ENCODE measurements at regions not wholly inside any gene's neighbourhood (a gene's known extent, or its start where the extent isn't known, plus 50 kb on each side); places are given as distances from the start of the nearest gene placed in this dataset.

GRCh38 chr5:26415987-26416779 lies 622.2 kb downstream of the CDH9 start:
- TF ChIP-seq, protein P1, sequence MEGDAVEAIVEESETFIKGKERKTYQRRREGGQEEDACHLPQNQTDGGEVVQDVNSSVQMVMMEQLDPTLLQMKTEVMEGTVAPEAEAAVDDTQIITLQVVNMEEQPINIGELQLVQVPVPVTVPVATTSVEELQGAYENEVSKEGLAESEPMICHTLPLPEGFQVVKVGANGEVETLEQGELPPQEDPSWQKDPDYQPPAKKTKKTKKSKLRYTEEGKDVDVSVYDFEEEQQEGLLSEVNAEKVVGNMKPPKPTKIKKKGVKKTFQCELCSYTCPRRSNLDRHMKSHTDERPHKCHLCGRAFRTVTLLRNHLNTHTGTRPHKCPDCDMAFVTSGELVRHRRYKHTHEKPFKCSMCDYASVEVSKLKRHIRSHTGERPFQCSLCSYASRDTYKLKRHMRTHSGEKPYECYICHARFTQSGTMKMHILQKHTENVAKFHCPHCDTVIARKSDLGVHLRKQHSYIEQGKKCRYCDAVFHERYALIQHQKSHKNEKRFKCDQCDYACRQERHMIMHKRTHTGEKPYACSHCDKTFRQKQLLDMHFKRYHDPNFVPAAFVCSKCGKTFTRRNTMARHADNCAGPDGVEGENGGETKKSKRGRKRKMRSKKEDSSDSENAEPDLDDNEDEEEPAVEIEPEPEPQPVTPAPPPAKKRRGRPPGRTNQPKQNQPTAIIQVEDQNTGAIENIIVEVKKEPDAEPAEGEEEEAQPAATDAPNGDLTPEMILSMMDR (IDR thresholded peaks at IDR 0.05): no peak
- TF ChIP-seq, protein P2, sequence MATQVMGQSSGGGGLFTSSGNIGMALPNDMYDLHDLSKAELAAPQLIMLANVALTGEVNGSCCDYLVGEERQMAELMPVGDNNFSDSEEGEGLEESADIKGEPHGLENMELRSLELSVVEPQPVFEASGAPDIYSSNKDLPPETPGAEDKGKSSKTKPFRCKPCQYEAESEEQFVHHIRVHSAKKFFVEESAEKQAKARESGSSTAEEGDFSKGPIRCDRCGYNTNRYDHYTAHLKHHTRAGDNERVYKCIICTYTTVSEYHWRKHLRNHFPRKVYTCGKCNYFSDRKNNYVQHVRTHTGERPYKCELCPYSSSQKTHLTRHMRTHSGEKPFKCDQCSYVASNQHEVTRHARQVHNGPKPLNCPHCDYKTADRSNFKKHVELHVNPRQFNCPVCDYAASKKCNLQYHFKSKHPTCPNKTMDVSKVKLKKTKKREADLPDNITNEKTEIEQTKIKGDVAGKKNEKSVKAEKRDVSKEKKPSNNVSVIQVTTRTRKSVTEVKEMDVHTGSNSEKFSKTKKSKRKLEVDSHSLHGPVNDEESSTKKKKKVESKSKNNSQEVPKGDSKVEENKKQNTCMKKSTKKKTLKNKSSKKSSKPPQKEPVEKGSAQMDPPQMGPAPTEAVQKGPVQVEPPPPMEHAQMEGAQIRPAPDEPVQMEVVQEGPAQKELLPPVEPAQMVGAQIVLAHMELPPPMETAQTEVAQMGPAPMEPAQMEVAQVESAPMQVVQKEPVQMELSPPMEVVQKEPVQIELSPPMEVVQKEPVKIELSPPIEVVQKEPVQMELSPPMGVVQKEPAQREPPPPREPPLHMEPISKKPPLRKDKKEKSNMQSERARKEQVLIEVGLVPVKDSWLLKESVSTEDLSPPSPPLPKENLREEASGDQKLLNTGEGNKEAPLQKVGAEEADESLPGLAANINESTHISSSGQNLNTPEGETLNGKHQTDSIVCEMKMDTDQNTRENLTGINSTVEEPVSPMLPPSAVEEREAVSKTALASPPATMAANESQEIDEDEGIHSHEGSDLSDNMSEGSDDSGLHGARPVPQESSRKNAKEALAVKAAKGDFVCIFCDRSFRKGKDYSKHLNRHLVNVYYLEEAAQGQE (IDR thresholded peaks at IDR 0.05; ENCODE audit: insufficient read depth in 1 of 2, low read depth in 2 of 2, low read length in 1 of 2): no peak
